Fibroblast of skin of back (primary cell): ENCODE measurements at regions not wholly inside any gene's neighbourhood (a gene's known extent, or its start where the extent isn't known, plus 50 kb on each side); places are given as distances from the start of the nearest gene placed in this dataset.
A peak's percentile ranks its signal among the peaks of the same experiment; 100 is the strongest.
"Not testable (repeated sequence)": the region's sequence is repeated elsewhere in the genome, so short reads cannot be mapped to it uniquely, and the experiment has no call there.

ENCODE experiments used
- DNase-seq: peaks from one replicate; pipeline ENCODE4 v3.0.0-alpha.2; 2013

- DNase-seq: no peak
Observed at GRCh38 chr10:80952436-80952835, 414.7 kb downstream of the SH2D4B start.

GRCh38 chr10:80957161-80957560, 419.5 kb downstream of the SH2D4B start:
- no peak for DNase-seq

DNA sequence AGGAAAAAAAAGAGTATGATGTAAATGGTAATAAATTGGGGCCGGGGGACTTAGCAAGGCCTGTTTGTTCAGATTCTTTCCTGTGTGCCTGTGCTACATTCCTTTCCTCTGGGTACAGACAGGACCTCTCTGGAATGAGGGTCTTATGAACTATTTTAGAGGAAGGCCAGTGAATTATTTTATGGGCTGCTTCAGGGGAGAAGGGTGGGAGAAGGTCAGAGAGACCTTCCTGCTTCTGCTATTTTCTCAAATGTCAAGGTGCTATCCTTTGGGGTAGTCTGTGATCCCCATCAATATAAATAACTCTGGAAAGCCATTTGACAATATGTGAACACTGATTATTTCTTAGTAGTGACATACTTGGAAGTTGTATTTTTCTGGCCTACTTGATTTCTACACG, 426.5 kb downstream of the SH2D4B start:
- DNase-seq: no peak

DNA sequence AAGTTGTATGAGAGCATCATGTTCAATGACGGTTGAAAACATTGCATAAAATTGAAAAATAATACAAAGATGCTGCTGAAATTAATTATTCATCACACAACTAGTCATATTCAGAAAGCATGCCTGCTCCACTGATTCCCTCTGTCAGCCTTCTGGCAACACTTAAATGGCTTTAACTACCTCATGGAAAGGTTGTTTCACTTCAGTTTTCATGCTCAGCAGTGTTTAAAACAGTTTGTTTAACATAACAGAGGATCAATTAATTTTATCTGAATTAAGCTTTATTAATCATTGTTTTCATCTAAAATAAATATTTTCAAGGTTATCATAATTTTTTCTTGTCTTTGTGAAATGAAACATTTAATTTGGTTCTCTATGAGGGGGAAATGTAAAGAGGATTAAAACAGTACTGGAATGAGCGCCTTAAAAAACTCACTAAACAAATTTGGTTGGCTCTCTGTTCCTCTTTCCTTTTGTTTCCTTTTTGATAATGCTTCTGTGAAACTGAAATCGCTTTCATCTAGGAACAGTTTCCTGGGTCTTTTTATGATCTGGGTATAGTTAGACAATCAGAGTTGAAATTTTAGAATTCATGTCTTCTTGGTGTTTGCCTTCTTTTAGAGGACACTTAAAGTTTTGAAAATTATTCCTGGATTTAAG, 427.4 kb downstream of the SH2D4B start:
- no peak for DNase-seq

DNA sequence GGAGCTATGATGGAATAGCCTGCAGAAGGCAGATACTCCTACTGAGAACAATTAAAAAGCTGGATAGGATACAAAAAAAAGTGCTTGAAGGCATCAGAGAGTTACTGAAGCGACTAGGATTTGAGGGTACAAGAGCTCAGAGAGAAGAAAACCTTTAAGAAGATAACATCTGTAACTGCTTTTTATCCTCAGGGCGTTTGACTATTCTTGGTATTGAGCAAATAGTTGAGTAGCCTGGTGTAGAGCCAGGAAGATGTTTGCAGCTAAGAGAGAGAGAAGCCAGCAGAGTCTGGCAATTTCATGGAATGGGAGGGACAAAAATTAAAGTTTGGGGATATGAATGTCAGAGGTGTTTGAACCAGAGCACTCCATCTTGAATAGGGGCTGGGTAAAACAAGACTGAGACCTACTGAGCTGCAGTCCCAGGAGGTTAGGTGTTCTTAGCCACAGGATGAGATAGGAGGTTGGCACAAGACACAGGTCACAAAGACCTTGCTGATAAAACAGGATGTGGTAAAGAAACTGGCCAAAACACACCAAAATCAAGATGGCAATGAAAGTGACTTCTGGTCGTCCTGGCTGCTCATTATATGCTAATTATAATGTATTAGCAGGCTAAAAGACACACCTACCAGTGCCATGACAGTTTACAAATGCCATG, 428.8 kb downstream of the SH2D4B start:
- no peak for DNase-seq

GRCh38 chr10:80967357-80967756, 429.7 kb downstream of the SH2D4B start:
- DNase-seq: not testable (repeated sequence)

DNA sequence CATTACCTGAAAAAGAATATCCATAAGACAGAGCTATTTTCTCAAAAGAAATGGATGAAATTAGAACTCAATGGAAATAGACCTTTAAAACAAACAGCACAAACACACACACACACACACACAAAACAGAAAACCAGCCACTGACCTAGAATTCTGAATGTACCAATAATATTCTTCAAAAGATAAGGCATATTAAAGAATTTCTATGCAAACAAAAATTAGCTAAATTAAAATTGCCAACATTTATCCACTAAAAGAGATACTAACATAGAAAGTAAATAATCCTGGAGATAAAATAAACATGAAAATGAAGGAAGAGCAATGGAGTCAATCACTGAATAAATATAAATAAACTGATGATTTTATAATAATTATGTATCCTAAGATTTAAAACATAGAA, 431.2 kb downstream of the SH2D4B start:
- no peak for DNase-seq

GRCh38 chr10:80971461-80971860, 433.8 kb downstream of the SH2D4B start:
- no peak for DNase-seq

GRCh38 chr10:80976658-80977057, 439.0 kb downstream of the SH2D4B start:
- DNase-seq: no peak

DNA sequence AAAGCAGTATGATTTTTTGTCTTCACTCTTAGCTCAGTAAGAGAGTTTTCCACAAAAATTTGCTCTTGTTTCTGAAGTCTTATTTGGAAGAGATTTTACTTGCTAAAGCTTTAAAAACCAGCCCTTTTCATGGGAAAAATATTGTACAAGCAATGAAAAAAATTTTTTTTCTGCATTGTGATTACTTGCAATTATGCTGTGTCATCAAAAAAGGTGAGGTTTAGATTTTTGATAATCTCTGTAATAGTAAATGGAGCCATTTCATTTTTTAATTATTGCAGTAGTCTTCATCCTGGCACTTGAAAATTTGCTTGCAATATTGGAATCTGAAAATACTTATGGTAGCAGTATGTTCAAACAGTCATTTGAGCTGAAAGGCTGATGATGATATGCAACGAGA, 447.4 kb downstream of the SH2D4B start:
- no peak for DNase-seq

DNA sequence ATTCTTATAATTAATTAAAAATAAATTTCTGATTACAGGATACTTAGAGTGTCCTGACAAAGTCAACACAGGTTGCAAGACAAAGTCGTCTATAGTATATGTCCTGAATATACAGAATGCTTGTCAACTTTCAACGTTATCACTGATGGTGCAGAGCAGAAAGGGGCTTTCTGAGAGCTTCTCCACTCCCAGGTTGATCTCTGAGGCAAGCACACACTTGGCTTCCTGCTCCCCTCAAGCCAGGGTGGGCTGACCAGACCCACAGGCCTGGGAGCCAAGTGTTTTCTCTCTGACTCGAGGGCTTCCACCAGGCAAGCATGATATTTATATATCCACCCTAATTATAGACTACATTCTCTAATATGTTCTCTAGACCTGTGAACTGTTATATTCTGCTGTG, 448.9 kb downstream of the SH2D4B start:
- DNase-seq: no peak

DNA sequence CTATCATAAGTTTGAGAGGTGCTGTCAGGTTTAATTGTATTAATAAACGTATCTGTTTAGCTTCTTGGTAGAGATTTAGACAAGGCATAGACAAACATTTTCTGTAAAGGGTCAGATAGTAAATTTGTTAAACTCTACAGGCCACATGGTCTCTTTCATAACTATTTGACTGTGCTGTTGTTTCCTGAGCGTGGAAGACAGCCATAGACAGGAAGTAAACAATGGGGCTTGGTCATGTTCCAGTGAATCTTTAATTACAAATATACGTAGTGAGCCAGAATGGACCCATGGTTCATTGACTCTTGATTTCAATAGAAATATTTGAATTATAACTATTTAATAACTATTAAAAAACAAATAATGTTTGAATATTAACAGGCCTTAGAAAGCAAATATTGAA, 451.1 kb downstream of the SH2D4B start:
- DNase-seq: no peak

GRCh38 chr10:80996615-80997193, 459.0 kb downstream of the SH2D4B start:
- DNase-seq: no peak

- no peak for DNase-seq
Observed at GRCh38 chr10:81000781-81001180, 463.1 kb downstream of the SH2D4B start.

GRCh38 chr10:81002382-81002781, 464.7 kb downstream of the SH2D4B start:
- no peak for DNase-seq

GRCh38 chr10:81007872-81008271, 470.2 kb downstream of the SH2D4B start:
- DNase-seq: no peak

DNA sequence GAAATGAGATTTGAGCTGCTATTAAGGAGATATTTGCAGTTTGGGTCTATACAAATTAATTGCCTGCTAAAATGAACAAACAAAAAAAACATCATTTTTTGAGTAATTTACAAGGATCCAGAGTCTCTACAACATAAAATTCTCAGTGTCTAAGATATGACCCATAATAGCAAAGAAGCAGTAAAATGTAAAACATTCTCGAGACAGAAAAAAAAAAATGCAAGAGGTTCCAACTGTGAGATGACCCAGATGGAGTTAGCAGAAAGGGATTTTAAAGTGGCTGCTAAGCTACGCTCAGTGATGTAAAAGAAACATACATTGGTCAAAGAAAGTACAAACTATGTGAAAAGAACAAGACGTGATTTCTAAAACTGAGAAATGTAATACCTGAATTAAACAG, 471.0 kb downstream of the SH2D4B start:
- no peak for DNase-seq

DNA sequence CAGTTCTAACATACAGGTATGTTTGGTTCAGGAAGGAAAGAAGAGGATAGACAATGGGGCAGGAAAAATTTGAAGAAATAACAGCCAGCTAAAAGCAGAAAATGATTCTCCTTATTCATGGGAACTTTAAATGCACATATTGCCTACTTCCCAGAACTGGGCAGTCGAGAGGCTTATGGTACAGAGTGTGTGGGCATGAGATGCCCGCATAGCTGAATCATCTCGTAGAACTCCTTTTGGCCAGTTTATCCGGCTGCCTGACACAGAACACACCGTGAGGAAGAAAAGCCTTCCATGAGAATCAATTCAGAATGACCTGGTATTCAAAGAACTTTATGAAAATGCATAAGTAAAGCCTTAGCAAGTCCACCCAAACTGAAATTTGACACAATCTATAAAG, 471.6 kb downstream of the SH2D4B start:
- no peak for DNase-seq

- DNase-seq: no peak
Observed at GRCh38 chr10:81013771-81014170, 476.1 kb downstream of the SH2D4B start.

DNA sequence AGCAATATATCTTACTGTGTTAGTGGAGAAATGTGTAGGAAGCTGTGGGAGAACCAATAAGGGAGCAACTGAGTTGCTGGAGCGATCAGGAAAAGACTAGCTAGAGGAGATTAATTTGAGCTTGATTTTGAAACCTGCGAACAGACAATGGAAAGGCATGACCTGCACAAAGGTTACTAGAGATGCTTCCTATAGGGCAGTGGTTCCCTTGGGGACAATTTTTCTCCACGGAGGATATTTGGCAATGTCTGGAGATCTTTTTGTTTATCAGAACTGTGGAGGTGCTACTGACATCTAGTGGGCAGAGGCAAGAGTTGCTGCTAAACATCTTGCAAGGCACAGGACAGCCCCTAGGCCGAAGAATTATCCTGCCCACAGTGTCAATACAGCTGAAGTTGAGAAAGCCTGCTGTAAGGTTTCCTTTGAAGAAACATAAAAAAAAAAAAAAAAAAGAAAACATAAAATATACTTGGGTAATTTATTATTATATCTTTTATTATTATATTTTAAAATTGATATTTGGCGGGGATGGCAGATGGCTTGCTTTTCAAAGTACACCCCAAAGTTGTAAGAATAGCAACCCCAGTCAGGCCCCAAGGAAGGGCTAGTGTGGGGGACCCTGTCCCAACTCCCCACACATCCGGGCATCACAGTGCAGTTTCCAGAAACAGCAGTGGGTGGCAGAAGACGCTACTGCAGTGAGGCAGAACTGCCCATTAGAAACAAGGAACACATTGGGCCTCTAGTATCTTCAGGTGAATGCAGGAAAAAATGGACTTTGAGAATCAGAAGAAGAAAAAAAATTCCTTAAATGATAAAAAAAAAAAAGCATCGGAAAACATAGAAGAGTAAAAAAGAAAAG, 481.6 kb downstream of the SH2D4B start:
- DNase-seq: peak; percentile 60

DNA sequence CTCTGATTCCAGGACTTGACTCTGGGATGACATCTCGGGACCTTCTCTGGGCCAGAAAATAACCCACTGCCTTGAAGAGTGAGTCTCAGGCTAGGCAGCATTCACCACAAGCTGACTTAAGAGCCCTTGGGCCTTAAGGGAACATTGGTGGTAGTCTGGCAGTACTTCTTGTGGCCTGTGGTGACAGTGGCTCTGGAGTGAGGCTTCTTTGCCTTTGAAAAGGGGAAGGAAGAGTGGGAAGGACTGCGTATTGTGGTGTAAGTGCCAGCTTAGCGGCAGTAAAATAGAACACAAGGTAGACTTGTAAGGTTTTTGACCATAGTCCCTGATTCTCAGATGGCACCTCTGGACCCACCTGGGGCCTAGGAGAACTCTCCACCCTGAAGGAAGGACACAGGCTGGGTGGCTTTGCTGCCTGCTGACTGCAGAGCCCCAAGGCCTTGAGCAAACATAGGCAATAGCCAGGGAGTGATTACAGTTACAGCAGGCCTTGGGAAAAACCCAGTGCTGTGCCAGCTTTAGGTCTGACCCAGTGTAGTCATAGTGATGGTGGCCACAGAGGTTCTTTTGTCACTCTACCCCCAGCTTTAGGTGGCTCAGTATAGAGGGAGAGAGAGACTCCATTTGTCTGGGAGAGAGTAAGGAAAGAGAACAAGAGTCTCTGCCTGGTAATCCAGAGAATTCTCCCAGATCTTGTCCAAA, 483.9 kb downstream of the SH2D4B start:
- DNase-seq: no peak

DNA sequence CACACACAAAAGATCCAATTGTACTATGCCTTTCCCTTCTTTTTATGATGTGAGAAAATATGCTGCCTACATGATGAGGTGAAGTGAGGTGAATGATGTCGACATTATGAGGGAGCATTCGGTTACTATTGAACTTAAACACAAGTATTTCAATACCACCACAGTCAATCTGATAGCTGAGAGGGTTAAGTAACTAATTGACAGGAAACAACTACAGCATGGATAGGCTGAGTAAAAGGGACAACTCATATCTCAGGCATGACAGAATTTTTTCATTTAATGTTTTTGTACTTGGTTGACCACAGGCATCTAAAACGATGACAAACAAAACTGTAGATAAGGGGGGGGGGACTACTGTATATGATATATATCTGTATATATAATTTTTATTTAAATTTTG, 488.9 kb downstream of the SH2D4B start:
- peak; percentile 58 for DNase-seq

GRCh38 chr10:81027223-81027622, 489.5 kb downstream of the SH2D4B start:
- DNase-seq: peak; percentile 69
